Fibroblast of skin of right quadriceps (primary cell): ENCODE measurements at regions not wholly inside any gene's neighbourhood (a gene's known extent, or its start where the extent isn't known, plus 50 kb on each side); places are given as distances from the start of the nearest gene placed in this dataset.

Experiments
- DNase-seq: peaks from one replicate; pipeline ENCODE4 v3.0.0-alpha.2; 2013

- DNase-seq, result no peak
Observed at GRCh38 chr5:126368239-126368812, 54.9 kb upstream of the GRAMD2B start.

DNA sequence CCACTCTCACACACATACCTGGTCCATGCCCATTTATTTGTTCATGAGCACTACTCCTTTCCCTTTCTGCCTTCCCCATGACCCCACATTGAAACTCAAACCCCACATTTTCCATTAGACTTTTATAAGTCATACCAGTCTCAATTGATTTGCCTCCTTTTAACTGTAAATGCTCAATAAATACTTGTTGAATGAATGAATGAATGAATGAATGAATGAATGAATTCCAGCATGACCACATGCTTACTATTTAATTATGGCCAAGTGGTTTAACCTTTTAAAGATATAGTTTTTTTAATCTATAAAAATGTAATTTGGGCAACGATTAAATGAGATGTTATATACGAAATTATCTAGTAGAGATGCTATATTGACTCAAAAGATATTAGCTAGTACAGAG lies 54.1 kb upstream of the GRAMD2B start:
- no peak for DNase-seq

DNA sequence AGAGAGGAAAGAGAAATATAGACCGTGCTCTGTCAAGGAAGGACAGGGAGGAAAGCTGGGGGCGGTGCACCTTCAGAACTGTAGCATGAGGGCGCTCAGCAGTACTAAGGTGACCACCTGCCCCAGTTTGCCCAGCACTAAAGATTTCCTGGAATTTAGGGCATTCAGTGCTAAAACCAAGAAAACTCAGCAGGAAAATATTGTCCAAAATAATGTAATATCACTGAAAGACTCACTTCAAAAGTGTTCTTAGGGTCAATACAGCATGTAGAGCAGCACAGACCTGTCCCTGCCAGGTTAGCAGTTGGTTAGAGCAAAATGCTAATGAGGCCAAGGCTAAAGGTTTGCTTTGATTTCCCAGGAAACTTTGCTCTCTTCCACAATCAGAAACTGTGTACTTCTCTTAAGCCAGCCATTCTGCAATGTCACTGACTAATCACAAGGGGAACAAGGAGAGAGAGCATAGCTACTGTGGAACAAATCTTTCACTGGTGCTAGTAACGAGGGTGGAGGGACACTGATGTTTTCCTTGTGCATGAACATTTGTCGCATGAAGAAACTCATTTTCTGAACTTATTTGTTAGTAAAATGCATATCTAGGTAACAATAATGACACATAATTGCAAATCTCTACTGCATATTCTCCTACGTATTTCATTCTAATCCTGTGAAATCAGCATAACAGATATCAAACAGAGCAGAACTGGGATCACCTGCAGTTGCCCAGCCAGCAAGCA lies 53.0 kb upstream of the GRAMD2B start:
- DNase-seq, result no peak

GRCh38 chr5:126370796-126371718 lies 52.2 kb upstream of the GRAMD2B start:
- DNase-seq, result peak; percentile 64

DNA sequence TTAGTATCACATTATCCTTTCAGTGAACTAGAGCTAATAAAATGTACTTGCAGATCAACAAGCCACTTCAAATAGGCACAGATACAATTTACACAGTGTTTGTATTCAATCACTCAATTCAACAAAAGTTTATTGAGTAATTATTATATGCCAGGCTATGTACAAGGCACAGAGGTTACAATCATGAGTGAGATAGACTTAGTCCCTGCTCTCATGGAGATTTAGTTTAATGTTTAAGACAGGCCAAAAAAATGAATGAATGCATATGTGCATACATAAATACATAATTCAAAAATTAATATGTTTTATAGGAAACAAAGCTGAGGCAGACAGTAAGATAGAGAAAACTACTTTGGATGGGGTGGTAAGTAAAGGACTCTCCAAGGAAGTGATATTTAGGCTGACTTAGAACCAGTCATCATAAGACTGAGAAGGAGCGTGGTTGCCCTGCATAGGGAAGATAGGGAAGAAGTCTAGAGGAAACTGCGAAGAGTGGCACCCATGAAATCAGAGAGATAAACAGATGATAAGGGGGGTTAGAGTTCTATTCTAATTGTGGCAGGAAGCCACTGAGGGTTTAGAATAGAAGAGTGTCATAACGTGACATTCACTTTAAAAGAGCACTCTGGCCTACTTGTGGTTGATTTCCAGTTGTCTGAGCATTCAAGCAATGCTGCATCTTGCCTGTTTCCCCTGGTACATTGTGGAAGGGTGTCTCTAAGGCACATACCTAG lies 49.7 kb upstream of the GRAMD2B start:
- DNase-seq, result peak; percentile 65
